IMR-90 (cell line): ENCODE measurements at regions not wholly inside any gene's neighbourhood (a gene's known extent, or its start where the extent isn't known, plus 50 kb on each side); places are given as distances from the start of the nearest gene placed in this dataset.

ENCODE experiments used
- ATAC-seq: fragments of 200-7000 bp; cut with Tn5 transposase; 2 replicates; pipeline ENCODE4 v1.9.1; 2020; ENCODE audit warnings: low read depth, mild to moderate bottlenecking, moderate library complexity
- BruUV-seq: library from RNA; stranded (reverse); fragments of 400-500 nt; replicated peaks from 2 replicates; lab custom pipeline; 2021; lab: Mats Ljungman, UMichigan
- CTCF ChIA-PET: fragments of 300-600 bp; formaldehyde crosslinking; extraction: SDS; loops from one replicate; lab custom pipeline; 2021; ENCODE audit warnings: antibody characterized with exemption; lab: Yijun Ruan, JAX
- POLR2A ChIA-PET: fragments of 300-600 bp; sonication (Branson Sonifier 250); formaldehyde crosslinking; loops from one replicate; lab custom pipeline; 2022; ENCODE audit warnings: antibody characterized with exemption; ENCODE audit not compliant: unreplicated experiment; lab: Charles Lee
- DNase-seq: peaks from one replicate; pipeline ENCODE4 v3.0.0; 2013
- H2AFZ ChIP-seq: replicated peaks from 2 replicates; pipeline ENCODE3; 2013; ENCODE audit warnings: low read length, mild to moderate bottlenecking; ENCODE audit not compliant: poor library complexity
- H2AK5ac ChIP-seq: 2 replicates; pipeline ENCODE4 v1.6.1; 2013; ENCODE audit warnings: low read depth, low read length, inconsistent platforms
- H2AK9ac ChIP-seq: replicated peaks from 2 replicates; pipeline ENCODE3; 2013; ENCODE audit warnings: mild to moderate bottlenecking, low read depth, low read length, moderate library complexity; ENCODE audit not compliant: poor library complexity
- H2BK120ac ChIP-seq: 2 replicates; pipeline ENCODE4 v1.6.1; 2013; ENCODE audit warnings: low read depth, low read length, inconsistent platforms
- H2BK15ac ChIP-seq: 3 replicates; pipeline ENCODE4 v1.6.1; 2013; ENCODE audit warnings: low read depth, low read length, inconsistent platforms
- H2BK20ac ChIP-seq: 2 replicates; pipeline ENCODE4 v1.6.1; 2013; ENCODE audit warnings: low read depth, mild to moderate bottlenecking, inconsistent platforms, low read length, moderate library complexity
- H2BK5ac ChIP-seq: 2 replicates; pipeline ENCODE4 v1.6.1; 2013; ENCODE audit warnings: mild to moderate bottlenecking, low read depth, low read length, inconsistent platforms; ENCODE audit not compliant: poor library complexity, severe bottlenecking
- H3K14ac ChIP-seq: replicated peaks from 2 replicates; pipeline ENCODE4 v1.6.1; 2013; ENCODE audit warnings: low read depth, low read length, inconsistent platforms
- H3K18ac ChIP-seq: 2 replicates; pipeline ENCODE4 v1.6.1; 2013; ENCODE audit warnings: low read depth, low read length, control low read depth
- H3K23ac ChIP-seq: 2 replicates; pipeline ENCODE4 v1.6.1; 2013; ENCODE audit warnings: low read depth, low read length, inconsistent platforms
- H3K27ac ChIP-seq: 2 replicates; pipeline ENCODE4 v1.5.1; 2013; ENCODE audit warnings: mild to moderate bottlenecking, control low read depth, low read length; ENCODE audit not compliant: insufficient read depth
- H3K27me3 ChIP-seq: 2 replicates; pipeline ENCODE4 v1.6.1; 2013; ENCODE audit warnings: low read length; ENCODE audit not compliant: control insufficient read depth, insufficient read depth
- H3K36me3 ChIP-seq: 2 replicates; pipeline ENCODE4 v1.6.1; 2013; ENCODE audit warnings: low read length, mixed read lengths; ENCODE audit not compliant: control insufficient read depth, insufficient read depth
- H3K4ac ChIP-seq: 2 replicates; pipeline ENCODE4 v1.6.1; 2013; ENCODE audit warnings: low read depth, low read length, inconsistent platforms
- H3K4me1 ChIP-seq: 2 replicates; pipeline ENCODE4 v1.6.1; 2013; ENCODE audit warnings: low read length, mixed read lengths; ENCODE audit not compliant: control insufficient read depth, insufficient read depth
- H3K4me2 ChIP-seq: 2 replicates; pipeline ENCODE4 v1.6.1; 2013; ENCODE audit warnings: low read depth, mild to moderate bottlenecking, control low read depth, low read length, moderate library complexity
- H3K4me3 ChIP-seq: 2 replicates; pipeline ENCODE4 v1.5.1; 2013; ENCODE audit warnings: low read depth, mild to moderate bottlenecking, control low read depth, low read length, moderate library complexity; ENCODE audit not compliant: insufficient read depth
- H3K56ac ChIP-seq: 2 replicates; pipeline ENCODE4 v1.6.1; 2013; ENCODE audit warnings: low read length, inconsistent platforms; ENCODE audit not compliant: insufficient read depth; ENCODE audit errors: extremely low read depth
- H3K79me1 ChIP-seq, 2 experiments: 2 replicates each; pipeline ENCODE4 v1.6.1; 2013; ENCODE audit warnings: low read length in 2 of 2, inconsistent platforms in 1 of 2, low read depth in 1 of 2
- H3K9ac ChIP-seq: 2 replicates; pipeline ENCODE4 v1.6.1; 2013; ENCODE audit warnings: low read depth, low read length, control low read depth
- H3K9me1 ChIP-seq: 2 replicates; pipeline ENCODE4 v1.6.1; 2013; ENCODE audit warnings: low read length, inconsistent platforms; ENCODE audit not compliant: insufficient read depth
- H3K9me3 ChIP-seq: 2 replicates; pipeline ENCODE4 v1.6.1; 2013; ENCODE audit warnings: low read length; ENCODE audit not compliant: control insufficient read depth, insufficient read depth
- H4K20me1 ChIP-seq: 2 replicates; pipeline ENCODE4 v1.6.1; 2013; ENCODE audit warnings: low read length, inconsistent platforms; ENCODE audit not compliant: insufficient read depth
- H4K5ac ChIP-seq: 2 replicates; pipeline ENCODE4 v1.6.1; 2013; ENCODE audit warnings: mild to moderate bottlenecking, low read depth, low read length, control low read depth
- H4K8ac ChIP-seq, 2 experiments: 2 replicates each; pipeline ENCODE4 v1.6.1; 2013; ENCODE audit warnings: low read depth in 2 of 2, low read length in 2 of 2, control low read depth in 1 of 2, inconsistent platforms in 1 of 2
- H4K91ac ChIP-seq: 2 replicates; pipeline ENCODE4 v1.6.1; 2013; ENCODE audit warnings: low read depth, low read length, inconsistent platforms; ENCODE audit not compliant: insufficient read depth
- CEBPB ChIP-seq: IDR thresholded peaks from 2 replicates; pipeline ENCODE4 v1.6.1; 2012; ENCODE audit warnings: low read depth, low read length, improper control_type of control experiment
- ELK1 ChIP-seq: fragments of 150-350 bp; IDR thresholded peaks from 2 replicates; pipeline ENCODE4 v1.6.1; 2016; ENCODE audit warnings: low read depth, mild to moderate bottlenecking, low read length, moderate library complexity, borderline replicate concordance
- MXI1 ChIP-seq: IDR thresholded peaks from 2 replicates; pipeline ENCODE4 v1.6.1; 2012; ENCODE audit warnings: low read depth, mild to moderate bottlenecking, low read length, moderate library complexity, borderline replicate concordance
- RCOR1 ChIP-seq: IDR thresholded peaks from 2 replicates; pipeline ENCODE4 v1.6.1; 2012; ENCODE audit warnings: mild to moderate bottlenecking, low read length, improper control_type of control experiment; ENCODE audit not compliant: insufficient replicate concordance
- WGBS, 2 experiments: methylation state at CpG; one replicate each; pipeline versions ENCODE4 v1.1.5 to v1.1.7; 2013; ENCODE audit warnings: missing lambda C conversion rate in 2 of 2; ENCODE audit not compliant: insufficient read length in 1 of 2; ENCODE audit errors: extremely low coverage in 2 of 2; 5-methylcytosine and 5-hydroxymethylcytosine counted together
- dilution Hi-C: fragments of 300-500 bp; cut with HindIII; formaldehyde crosslinking; loops from one replicate; pipeline ENCODE4 v1.14.3; 2018; ENCODE audit warnings: low sequenced_read_pairs; ENCODE audit not compliant: unreplicated experiment
- in situ Hi-C: fragments of 300-500 bp; cut with MboI; formaldehyde crosslinking; loops from 3 replicates; pipeline ENCODE4 v1.14.3; 2019; ENCODE audit warnings: low sequenced_read_pairs, inconsistent platforms, mixed read lengths
- intact Hi-C: fragments of 100-400 bp; cut with micrococcal nuclease; formaldehyde crosslinking; loops from 2 replicates; pipeline ENCODE4 v1.10.0; 2022

- Histone ChIP-seq H2AFZ (no peak overlapping the region), H2BK5ac (no peak overlapping the region), H2AK5ac (no peak overlapping the region), H3K4me1 (no peaks in the 10 kb centered on the region), H3K14ac (no peak overlapping the region), H3K27me3 (no peaks in the 10 kb centered on the region), H3K27ac (no peak overlapping the region), H4K20me1 (no peaks in the 10 kb centered on the region), H3K79me1 (no peaks in the 10 kb centered on the region), H2BK120ac (no peak overlapping the region), H2AK9ac (no peak overlapping the region), H3K4ac (no peak overlapping the region), H4K8ac (no peak overlapping the region), H3K9me3 (no peaks in the 10 kb centered on the region), H2BK20ac (no peak overlapping the region), H2BK15ac (no peak overlapping the region), H3K9ac (no peak overlapping the region), H4K91ac (no peak overlapping the region), H3K4me2 (no peak overlapping the region), H3K18ac (no peak overlapping the region), H3K56ac (no peak overlapping the region), H3K23ac (no peak overlapping the region), H3K9me1 (no peaks in the 10 kb centered on the region), H3K36me3 (no peaks in the 10 kb centered on the region), H3K4me3 (no peak overlapping the region), H4K5ac (no peak overlapping the region)
- in situ Hi-C loops (no loop called here), dilution Hi-C loops (no loop called here), intact Hi-C loops (no loop called here)
- BruUV-seq = no TSS peak
- ChIA-PET CTCF (no interaction called here), POLR2A (no interaction called here)
- WGBS, 2 experiments = 20% methylated on average over 1 of the region's 1 CpG; no CpG with 5 or more reads in 1 of the 2 experiments
- no peak for DNase-seq
- TF ChIP-seq CEBPB = no peak
- TF ChIP-seq RCOR1 = no peak
- TF ChIP-seq MXI1 = no peak
- no peak for TF ChIP-seq ELK1
- ATAC-seq = no peak
These were observed 164.9 kb downstream of the UFM1 start for GRCh38 chr13:38514575-38514974.
